ENCODE measurements at regions not wholly inside any gene's neighbourhood (a gene's known extent, or its start where the extent isn't known, plus 50 kb on each side); places are given as distances from the start of the nearest gene placed in this dataset.

DNA sequence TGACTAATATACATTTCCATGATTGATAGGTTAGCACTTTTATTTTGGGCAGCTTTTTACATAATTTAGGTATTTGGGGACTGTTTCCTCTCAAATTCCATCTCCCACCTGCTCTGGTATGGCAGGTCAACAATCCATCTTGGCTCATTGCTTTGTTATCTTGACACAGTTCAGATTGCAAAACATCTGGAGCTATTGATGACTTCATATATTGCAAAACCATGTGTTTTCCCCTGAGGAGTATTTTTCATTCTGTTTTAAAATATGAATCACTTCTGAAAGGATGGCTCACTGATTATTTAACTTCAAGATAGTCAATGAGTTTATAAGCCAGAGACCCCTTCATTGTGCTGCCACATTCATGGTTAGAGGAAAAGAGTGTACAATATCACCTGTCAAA is 1206.0 kb upstream of the C9orf72 start:
- no peak for DNase-seq

DNA sequence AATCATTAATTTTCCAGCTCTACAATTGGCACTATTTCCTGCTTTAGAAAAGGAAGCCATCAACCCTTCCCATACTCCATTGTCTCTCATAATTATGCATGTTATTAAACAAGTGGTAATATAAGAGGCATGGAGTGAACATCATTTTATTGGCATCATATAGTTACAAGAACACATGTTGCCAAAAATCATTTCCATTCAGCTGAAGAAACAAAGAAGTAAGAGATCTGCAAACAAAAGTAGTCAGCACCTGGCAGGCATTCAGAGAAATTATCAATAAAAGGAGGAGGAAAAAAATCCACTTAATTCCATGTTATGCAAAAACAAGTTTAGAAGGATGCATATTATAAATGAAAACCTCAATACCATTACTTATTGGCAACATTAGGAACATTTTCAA is 1208.2 kb upstream of the C9orf72 start:
- DNase-seq = no peak

DNA sequence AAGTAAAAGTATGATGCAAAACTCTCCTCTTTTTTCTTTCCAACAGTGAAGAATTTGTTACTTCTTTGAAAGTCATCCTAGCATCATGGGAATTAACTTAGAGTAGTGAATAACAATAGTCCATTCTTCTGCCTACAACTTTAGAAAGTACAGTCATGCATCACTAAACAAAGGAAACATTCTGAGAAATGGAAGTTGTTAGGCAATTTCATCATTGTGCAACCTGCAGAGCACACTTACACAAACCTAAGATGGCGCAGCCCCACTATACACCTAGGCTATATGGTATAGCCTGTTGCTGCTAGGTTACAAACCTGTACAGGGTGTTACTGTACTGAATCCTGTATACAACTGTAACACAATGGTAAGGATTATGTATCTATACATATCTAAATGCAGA is 1209.3 kb upstream of the C9orf72 start:
- no peak for DNase-seq

DNA sequence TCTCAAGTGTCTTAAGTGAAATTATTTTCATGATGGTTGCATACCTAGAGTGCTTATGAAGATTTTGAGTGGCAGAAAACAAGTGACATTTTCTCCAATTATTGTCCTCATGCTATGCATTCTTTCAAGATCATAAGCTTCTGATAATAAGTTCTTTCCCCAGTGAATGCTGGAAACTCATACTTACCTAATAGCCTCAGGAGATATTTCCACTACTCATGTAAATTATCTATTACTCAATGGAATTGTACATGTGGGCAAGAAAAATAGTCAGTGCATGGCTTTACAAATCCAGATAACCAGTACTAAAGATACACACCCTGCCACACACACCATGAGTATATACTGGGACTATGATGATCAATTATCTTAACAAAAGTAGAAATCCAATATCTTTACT is 1219.4 kb upstream of the C9orf72 start:
- DNase-seq = no peak

DNA sequence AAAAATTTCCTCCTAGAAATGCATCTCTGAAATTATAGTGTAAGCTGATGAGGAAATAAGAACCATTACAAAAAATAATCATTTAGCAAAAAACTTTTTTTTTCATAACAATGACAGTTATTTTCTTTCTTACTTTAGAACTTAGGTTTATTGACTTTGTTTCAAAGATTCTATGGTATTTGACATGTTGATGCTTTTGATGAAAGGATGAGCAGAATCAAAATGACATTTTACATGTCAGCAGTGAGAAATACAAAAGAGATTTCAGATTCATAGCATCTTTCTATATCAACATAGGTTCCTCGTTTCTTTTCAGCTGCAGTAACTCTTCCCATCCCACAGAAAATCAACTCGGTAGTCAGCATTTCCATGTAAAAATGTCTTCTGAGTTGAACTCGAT is 1226.6 kb upstream of the C9orf72 start:
- no peak for DNase-seq

DNA sequence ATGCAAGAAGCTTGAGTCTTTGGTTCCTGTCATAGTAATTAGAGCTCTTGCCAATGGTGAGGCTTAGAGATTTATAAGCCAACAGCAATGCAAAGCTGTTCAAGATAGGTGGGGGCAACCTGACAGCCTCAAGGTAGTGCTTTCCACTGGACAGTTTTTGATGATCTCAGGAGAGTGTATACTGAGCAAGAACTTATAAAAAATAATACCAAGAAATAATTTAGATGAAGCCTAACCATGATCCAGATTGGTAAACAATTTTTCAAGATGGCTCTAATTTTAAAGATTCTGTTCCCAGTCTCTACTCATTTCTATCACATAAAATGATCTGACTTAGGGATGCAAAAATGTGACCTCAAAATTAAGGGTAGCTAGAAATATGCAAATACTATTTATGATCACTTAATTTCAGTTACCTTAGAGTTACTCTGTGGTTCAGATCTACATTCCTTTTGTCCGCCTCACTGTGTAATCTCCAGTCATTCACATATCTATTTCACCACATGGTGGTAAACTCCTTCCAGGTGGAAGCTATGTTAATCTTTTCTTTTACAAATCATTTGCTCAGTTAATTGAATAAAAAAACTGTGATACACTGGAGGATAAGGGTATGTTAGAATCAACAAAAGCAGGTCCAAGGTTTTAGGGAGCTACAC is 1228.0 kb upstream of the C9orf72 start:
- DNase-seq = no peak

DNA sequence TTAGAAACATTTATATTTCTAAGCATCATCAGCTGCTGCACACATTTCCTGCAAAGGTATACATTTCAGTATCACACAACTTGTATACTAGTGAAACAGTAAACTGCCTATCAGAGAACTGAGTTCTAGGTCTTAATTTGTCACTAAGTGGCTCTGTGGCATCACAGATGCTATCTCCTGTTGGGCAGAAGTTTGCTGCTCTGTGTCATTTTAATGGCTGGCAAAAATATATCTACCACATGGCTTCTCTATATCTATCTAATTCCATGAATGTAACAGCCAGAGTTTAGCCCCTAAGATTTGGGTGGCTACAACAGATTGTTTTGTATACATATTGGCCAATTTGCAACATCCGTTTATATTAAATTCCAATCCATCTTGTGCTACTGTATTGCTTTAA is 1231.9 kb upstream of the C9orf72 start:
- DNase-seq = no peak

DNA sequence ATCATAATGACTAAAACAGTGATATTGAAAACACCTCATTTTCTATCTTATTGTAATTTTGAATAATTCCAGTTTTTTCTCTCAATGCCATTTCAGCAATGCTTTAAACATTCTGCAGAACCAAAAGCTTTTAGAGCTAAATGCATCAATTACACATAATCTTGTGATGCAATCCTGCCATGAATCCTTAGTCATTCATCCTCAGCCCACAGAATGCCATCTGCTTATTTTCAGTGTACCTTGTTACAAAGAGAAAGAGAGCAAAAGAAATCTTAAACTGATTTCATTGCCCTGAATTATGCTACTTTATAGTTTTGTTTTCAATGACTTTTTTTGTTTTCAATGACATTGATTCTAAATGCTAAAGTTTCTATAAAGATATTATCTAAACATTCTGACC is 1234.8 kb upstream of the C9orf72 start:
- no peak for DNase-seq

DNA sequence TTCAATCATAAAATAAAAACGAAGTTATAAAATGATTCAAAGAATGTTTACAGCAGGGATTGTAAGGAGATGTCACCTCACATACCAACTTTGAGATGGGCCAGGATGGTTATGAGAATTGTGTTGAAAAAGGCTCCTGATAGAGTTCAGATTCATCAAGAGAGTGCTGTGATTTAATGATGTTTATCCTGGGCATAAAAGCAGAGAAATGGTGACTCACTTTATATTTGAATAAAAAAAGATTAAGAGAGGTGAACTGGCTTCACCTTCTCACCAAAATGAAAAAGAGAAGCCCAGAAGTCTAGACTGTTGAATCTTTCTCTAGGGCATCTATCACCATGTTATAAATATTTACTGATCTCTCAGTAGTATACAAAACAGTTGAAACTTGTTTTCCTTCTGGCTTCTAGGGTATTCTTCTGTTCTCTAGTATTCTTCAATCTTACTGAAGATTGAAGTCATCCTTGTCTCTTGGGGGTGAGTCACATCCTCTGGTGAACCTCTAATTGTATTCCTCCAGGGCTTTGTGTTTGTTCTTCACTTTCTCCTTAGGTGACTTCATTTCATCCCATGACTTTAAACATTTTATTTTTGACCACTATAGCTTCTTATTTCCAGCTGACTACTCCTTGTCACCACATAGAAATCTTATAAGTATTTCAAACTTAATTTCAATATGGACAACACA is 1237.3 kb upstream of the C9orf72 start:
- DNase-seq = no peak

DNA sequence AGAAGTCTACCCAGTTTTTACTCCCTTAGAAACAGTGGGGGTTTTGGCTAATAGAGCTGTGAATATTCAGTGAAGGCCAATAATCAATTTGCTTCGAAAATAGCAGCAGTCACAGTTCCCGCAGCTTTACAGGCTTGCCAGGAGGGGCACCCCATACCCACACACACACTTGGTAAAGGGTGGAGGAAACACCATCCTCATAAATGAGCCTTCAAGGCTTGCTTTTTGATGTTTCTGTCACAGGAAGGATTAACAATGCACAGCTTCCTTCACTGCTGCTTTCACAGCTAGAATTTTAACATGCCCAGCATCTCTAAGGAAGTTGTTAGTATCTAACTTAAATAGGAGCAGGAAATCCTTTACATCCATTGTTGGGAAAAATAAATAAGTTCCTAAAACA is 1247.5 kb upstream of the C9orf72 start:
- no peak for DNase-seq

DNA sequence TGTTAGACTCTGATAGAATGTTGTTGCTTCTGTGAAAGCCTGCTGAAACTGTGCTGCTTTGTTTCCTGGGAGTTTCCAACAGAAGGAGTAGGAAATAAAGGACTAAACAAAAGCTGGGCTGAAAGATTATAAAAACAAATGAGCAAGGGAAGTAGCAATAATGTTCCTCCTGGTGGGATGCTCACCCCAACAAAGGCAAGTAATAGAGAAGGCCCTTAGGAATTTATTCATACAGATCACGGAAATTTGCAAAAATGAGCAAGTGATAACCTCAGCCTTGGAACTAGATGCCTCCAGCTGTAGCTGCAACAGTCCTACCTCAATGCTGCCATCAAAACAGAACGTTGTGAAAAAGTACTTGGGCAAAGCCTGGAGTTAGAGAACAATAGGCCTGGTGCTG is 1248.0 kb upstream of the C9orf72 start:
- no peak for DNase-seq

DNA sequence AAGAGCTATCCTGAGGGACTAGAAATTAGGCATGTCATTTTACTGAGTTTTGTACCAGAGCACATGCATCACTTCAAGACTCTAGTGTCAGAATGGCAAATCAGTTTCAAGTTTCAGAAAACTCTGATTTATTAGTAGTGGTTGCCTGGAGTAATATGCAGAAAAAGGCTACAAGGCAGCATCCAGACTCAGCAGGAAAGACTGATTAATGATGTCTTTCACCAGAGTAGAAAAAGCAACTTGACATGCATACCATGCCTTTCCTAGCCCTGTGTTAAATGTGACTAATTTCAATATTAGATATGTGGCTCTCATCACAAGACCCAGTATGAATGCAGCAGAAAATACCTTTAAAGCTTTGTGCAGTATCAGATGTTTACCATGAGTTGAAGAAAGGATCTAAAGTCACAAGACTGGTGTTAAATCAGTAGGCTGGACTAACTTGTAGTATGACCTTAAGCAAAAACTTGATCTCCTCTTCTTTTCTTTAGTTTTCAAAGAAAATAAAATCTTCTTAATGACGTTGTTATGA is 1251.2 kb upstream of the C9orf72 start:
- DNase-seq = no peak

DNA sequence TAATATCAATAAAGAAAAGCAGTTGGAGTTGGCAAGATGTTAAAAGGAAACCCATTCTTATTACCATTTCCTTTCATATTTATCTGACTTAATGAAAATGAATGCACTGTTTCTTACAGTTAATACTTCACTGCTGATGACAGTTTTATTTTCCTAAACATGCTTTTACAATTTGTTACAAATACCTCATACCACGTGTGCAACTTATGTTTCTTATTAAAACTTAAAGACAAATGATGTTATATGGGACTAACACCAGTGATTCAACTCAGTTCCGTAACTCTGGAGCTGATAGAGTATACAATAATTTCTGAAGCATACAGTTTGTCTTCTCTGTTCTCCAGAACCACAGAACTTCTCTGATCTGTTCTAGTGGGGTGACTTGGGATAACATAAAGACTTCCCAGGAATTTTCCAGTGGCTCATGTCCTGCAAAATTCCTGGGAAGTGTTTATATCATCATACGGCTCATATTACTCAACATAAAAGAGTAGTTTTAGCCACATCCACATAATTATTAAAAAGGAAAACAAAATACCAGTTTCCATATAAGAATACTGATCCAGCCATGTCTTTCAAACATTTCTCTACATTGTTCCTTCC is 1259.0 kb upstream of the C9orf72 start:
- DNase-seq = no peak

DNA sequence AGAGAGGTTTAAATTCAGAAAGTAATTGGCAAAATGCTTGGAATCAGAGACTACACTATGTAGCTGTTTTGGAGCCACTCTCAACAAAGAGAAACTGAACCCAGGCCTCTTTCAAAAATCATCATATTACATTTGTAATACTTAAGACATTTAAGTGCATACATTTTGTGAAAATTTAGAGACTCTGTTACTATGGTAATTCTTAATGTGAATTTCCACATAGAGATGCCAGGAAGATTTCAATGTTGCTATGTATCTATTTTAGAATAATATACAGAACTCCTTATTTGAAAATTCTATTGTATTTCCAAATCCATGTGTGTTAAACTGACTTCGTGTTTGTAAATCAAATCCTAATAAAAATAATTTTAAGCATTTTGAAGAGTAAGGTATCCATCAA is 1260.9 kb upstream of the C9orf72 start:
- no peak for DNase-seq

DNA sequence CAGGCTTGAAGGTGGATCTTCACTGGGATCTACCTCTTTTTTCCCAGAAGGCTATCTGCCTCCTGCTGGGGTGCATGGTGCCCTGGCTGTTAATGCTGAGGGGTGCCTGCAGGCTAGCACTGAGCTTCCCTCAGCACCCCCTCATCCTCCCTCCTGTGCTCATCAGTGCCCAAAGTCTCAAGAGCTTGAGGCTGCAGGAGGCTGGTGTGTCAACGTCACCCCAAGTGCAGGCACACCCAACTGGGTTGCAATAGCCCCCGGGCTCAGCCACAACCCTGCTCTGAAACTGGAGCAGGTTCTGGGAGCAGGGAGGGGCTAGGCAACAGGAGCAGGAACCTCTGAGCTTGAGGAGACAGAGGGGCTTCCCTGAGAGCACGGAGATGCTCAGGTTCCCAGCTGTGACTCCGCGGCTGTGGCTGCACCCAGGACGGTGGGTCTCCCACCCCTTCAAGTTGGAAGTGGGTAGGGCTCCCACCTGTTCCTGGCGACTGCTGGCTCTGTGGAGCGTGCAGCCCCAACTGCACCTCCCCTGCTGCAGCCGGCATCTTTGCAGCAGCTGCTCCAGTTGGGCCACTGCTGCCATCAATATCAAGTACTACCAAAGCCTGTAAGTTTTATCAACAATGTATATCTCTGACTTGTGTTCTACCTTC is 1266.6 kb upstream of the C9orf72 start:
- no peak for DNase-seq

DNA sequence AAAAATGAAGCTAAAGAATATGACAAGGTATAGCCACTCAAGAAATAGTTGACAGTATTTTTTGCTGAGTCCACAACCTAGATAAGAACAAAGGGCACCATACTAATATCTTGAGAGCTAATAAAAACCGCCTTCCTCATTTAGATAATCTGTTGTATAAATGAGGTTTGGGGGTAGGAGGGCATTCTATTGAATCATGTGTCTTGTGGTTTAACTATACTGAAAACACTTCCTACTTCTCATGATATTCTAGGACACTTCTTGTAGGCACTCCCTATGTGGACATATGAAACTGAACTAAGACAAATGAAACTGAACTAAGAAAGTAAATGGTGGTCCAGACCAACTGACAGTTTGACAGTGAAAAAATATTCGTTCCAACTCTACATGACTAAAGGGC is 1268.5 kb upstream of the C9orf72 start:
- no peak for DNase-seq

DNA sequence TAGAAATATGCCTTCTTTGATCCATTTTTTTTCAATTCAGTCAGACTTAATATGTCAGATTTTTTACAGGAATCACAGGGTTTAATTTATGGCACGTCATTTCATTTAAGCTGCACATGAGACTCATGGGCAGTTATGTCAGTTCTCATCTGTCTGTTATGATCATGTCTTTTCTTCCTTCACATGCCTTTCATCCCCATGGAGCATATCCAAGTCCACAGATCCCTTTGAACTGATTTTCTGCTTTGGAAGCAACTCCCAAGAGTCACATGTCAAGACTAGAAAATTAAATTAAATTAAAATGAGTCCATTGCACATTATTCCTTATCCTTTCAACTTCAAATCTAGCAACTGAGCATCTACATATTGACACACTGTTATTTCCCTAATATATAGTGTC is 1274.0 kb upstream of the C9orf72 start:
- peak; percentile 24 for DNase-seq

DNA sequence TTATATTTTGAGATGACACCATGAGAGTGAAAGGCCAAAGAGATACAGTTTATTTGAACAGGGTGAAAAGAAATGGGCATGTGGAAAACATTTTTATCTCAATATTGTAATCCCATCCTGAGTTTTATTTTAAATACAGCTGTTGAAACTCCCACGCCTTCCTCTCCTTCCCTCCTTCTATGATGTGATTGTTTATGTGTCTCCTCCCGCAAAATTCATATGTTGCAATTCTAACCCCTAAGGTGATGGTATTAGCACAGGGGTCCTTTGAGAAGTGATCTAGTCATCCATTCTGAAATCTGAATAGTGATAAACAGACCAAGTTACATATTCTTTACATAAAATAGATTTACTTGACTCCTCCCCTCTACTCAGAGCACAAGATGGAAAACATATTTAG is 1275.4 kb upstream of the C9orf72 start:
- DNase-seq = no peak

DNA sequence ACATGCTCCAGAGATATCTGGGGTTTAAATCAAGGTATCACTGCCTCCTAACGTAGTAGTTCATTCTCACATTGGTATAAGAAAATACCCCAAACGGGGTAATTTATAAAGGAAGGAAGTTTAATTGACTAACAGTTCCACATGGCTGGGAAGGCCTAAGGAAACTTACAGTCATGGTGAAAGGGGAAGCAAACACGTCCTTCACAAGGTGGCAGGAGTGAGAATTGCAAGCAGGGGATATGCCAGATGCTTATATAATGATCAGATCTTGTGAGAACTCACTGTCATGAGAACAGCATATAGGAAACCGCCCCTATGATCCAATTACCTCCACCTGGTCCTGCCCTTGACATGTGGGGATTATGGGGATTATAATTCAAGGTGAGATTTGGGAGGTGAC is 1280.2 kb upstream of the C9orf72 start:
- no peak for DNase-seq

DNA sequence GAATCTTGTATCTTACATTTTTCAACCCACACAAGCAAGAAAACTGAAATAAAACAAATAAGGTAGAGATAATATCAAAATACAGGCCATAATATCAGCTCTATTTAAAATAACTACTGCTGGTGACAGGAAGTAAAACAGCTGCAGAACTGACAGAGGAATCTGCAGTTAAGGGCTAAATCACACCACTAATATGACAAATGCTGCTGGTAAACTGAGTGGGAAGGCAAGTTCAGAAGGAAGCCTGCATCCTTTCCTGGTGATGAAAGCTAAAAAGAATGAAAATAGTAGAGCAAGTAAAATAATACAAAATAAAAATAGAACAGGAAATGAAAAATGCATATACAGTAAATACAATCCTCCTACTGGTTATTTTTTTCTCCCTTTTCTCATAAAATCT is 1293.7 kb upstream of the C9orf72 start:
- DNase-seq = no peak

DNA sequence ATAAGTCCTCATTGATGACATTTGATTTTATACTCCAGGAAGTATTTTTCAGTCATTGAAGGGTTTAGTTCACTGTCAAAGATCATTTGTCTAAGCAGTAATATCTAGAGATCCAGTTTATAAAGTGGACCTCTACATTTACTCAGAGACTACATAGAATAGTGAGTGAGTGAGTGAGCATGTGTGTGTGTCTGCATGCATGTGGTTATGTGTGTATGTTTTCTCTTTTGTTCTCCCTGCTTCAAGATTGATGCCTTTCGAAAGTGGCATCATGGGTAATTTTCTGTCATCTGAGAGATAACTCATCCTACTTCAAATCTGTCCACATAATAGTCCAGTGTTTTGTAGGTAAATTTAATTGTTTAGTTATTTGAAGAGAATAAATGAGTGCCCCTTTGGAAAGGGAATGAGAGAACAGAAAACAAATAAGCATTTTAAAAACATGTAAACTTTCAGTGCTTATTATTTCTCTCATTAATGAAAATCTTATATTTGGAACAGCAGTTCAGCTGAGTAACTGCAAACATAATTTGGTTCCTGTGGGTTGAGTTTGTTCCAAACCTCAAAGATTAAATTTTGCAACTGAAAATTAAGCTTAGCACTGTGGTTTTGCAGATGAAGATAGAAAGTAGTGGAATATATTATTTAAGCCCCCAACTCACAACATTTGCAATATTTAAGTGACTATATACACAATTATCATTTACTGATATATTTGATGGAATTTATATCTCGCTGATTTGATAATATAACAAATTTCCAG is 1295.1 kb upstream of the C9orf72 start:
- no peak for DNase-seq

DNA sequence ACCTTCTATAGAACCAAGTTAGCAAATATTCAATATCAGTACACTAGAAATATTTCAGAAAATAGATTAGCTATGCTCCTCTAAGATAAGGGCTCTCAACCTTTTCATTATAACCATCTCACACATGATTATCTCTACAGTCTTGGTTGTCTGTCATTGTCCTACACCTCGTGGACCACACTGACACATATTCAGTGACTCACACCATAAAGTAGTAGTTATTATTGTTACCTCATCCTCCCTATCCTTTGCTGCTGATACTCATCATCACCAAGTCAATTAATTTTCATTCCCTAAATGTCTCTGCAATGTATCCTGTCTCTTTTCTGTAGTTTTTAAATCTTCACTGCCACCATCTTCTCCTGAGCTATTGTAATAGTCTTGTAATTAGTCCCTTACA is 1309.2 kb upstream of the C9orf72 start:
- no peak for DNase-seq

DNA sequence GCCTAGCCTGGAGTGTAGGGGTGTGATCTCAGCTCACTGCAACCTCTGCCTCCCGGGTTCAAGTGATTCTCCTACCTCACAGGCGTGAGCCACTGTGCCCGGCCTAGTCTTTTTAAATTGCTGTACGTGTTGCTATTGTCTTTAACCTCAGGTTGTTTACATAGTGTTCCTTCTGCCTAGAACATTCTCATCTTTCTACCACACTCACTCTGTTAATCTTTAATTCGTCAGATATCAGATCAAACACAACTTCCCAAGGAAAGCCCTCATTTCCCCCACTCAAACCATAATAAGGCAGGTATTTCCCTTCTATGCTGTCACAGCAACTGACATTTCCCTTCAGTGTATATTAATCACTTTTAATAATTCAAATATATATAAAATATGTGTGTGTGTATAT is 1310.0 kb upstream of the C9orf72 start:
- no peak for DNase-seq

Measured in retina (tissue), 1 donor.